Amniotic stem cell (primary cell): ENCODE measurements at regions not wholly inside any gene's neighbourhood (a gene's known extent, or its start where the extent isn't known, plus 50 kb on each side); places are given as distances from the start of the nearest gene placed in this dataset.
A peak's percentile ranks its signal among the peaks of the same experiment; 100 is the strongest.

Experiments
- DNase-seq: peaks from one replicate; lab custom pipeline; 2025; lab: John Stamatoyannopoulos, UW

GRCh38 chr1:98330224-98330623, 331.3 kb upstream of the SNX7 start:
- no peak for DNase-seq

- DNase-seq = no peak
Observed at GRCh38 chr1:98328855-98329254, 332.7 kb upstream of the SNX7 start.

DNA sequence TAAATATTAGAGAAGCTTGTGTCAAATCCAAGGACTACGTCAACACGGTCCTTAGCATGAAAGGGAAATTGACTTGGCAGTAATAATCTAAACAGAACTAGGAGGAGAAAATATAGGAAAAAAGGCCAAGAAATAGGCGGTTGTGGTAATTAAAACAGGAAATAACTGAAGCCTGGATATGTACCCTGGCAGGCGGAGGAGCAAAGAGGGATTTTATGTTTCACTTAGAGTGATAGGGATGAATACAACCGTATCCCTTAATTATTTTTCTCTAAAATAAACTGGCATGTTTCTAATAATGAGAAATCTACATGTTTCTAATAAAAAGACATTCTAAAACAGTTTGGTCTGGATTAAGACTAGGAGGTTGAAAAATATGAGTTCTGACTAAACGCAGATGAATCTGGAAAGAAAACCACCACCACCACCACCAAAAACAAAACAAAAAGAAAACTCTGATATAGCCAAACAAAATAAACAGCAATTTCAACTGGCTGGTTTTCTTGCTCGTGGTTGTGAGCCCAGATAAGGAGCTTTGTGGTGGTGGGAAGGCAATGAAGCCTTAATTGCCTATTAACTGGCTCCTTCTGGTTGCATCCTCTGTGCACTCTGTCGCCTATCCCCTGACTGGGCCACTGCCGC, 334.2 kb upstream of the SNX7 start:
- no peak for DNase-seq

DNA sequence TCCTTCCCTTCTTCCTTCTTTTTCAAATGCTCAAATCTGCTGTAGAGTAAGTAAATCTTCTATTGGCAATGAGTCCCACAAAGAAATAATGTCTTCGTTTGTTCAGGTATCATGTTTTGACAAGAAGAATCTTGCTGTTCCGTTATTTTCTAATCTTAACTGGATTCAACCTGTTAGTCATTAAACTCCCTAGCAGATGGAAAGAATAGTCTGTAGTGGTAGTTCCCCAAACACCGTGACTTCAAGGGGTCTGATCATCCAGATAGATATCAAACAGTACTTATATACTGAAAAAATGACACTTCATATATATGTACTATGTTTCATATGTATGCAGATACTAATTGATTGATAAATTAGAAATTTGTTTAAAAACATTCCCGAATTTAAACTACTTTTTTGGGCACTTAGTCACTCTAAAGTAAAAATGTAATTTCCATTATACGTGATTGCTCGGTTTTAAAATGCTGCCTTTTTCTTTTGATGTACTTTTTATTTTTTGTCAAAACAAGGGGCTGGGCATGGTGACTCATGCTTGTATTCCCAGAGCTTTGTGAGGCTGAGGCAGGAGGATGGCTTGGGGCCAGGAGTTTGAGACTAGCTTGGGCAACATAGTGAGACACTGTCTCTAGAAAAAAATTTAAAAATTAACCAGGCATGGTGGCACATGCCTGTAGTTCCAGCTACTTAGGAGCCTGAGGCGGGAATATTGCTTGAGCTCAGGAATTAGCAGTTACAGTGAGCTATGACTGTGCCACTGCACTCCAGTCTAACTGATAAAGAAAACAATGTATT, 335.7 kb upstream of the SNX7 start:
- peak; percentile 67 for DNase-seq

- DNase-seq = peak; percentile 64
Observed at GRCh38 chr1:98323906-98324358, 337.6 kb upstream of the SNX7 start.

DNA sequence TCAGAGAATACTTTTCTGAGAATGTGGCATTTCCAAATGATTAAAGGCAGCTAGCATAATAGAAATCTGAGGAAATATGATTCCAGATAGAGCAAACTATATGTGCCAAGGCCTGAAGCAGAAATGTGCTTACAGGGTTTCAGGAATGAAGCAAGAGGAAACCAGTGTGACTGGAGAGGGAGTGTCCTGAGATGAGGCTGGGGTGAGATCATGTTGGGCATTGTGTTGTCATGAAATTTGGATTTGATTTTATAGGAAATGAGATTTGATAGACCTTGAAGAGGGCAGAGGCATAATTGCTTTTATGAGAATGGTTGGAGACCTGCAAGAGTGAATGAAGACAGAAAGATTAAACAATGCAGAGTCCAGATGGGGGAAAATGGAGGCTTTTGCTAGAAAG, 338.1 kb upstream of the SNX7 start:
- DNase-seq = peak; percentile 67

DNA sequence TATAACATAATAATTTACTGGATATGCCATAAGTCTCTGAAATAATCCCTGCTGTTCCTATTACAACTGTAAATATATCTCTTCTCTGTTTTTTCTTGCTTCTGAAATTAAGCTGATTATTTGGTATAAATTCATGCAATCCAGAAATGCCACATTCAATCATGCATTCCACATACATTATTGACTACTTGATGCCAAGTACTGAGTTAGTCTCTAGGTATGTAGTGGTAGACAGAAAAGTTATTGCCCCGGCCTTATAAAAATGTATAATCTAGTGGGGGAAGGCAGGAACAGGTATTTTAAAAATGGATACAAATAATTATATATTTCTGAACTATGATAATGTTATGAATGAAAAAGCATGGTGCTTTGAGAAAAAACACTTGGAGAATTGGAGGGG, 338.6 kb upstream of the SNX7 start:
- DNase-seq = no peak

- DNase-seq = no peak
Observed at GRCh38 chr1:98322086-98322485, 339.4 kb upstream of the SNX7 start.

DNA sequence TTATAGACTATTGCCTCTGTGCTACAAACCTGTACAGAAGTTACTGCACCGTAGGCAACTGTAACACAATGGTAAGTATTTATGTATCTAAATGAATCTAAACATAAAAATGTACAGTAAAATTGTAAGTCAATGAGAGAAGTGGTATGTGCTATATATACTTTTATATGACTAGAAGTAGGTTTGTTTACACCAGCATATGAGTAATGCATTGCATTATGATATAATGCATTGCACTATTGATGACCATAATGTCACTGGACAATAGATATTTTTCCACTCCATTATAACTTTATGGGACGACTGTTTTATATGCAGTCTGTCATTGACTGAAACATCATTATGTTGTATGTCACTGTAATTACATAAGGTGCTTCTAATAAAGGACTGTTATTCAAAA, 340.3 kb upstream of the SNX7 start:
- no peak for DNase-seq

DNA sequence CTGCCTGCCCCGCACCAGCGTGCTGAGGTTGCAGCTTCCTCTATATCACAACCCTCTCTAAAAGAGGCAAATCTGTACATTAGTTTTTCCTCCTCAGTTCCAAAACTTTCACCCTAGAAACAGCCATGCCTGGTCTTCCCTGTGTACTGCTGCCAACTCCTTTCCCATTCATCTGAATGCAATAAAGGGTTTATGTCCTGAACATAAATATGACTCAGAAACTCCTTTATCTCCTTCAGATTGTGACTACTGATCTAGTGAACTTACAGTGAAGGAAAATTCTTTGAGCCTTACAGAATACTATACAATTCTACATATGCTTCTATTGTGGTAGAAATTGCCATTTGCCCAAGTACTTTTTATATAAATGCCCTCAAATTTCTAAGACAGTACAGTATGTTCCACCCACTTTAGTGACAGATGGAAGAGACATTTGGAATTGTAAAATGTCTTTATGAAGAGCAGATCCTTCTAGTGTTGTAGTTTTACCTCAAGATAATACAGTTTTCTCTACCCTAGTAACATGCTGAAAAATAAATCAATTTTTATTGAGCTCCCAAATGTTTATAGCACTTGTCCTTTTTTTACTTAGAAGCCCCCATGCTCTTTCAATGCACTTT, 345.1 kb upstream of the SNX7 start:
- DNase-seq = peak; percentile 40

DNA sequence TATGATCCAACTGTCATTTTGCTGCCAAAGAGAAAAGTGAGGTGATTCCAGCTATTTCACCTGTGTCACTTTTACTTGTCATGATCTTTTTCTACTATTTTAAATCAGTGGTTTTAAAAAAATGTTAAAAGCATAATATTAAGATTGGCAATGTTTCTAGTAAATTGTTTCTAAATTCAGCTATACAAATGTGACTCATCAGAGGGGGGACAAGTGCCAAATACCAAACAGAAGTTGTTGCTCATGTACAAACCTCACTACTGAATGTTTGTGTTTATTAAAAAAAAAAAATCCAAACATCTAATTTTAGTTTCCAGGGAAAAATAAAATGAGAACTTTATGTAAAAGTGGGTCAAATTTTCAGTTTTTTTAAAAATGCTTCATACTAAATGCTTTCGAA, 346.2 kb upstream of the SNX7 start:
- DNase-seq = no peak

DNA sequence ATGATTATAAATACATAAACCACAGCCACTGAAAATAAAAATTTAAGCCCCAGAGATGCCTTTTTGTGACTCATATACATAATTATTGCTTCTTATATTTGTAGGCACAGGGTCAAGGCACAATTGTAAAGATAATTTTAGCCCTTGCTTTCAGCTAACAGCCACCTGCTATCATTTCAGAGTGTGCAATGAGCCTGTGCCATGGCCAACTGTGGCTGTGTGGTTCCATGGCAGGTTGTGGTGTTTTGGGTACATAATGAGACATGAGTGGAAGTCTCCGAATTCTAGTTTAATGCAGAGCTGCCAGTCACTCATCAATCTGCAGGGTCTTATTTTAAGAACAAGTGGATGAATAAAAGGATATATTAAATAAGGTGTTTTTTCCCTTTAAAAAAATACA, 346.9 kb upstream of the SNX7 start:
- DNase-seq = no peak

DNA sequence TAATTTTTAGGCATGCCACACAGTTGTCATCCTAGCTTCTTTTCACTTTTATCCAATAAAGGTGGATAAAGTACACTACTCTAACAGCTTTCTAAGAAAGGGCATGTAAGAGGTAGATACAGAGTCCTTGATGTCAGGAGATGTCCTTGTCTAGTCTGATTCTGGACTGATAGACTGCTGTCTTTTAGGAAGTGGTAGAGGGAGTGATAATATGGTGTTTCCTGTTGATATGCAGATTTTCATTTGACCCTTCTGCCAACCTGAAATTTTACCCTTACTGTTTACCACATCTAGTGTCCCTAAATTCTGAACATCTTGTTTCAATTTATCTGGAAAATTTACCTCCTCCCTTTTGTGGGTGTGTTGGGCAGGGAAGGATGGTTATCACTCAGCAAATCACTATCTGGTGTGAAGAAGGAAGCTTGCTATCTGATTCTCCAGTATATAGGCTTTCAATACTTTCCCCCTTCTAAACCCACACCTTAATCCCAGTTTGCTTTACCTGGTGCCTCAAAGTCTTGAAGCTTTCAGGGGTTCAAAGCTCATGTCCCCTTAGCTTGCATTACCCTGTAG, 354.9 kb upstream of the SNX7 start:
- DNase-seq = no peak

DNA sequence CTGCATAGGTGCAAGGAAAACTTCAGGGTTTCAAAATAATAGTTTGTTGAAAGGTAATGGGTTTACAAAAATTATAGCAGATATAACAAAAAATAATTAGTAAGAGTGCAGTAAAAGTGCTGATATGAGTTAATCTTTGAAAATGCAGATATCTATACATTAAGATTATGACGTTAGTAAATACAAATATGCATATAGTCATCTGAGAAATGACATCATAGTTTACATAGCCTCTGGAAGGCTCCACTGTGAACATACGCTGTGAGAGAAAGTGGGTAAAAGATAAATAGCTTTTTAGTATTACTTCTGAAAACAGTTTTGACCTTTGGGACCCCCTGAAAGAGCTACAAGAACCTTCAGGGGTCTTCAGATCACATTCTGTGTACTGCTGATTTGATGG, 356.2 kb upstream of the SNX7 start:
- no peak for DNase-seq

DNA sequence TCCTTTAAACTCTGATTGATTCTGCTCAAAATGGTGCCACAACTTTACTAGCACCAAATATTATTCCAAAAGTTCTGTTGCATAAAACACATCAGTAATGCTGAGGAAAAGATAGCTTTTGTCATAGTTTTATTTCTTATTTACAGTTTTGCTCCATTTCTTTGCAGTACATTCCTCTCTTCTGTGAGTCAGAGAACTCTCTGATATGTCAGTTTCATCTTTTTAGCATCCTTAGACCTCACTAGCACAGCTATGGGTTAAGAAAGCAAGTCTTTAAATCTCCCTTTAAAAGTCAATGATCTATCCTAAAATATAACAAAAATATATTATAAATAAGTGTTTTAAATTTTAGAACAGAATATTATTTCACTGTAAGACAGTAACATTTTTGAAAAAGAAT, 356.6 kb upstream of the SNX7 start:
- no peak for DNase-seq

DNA sequence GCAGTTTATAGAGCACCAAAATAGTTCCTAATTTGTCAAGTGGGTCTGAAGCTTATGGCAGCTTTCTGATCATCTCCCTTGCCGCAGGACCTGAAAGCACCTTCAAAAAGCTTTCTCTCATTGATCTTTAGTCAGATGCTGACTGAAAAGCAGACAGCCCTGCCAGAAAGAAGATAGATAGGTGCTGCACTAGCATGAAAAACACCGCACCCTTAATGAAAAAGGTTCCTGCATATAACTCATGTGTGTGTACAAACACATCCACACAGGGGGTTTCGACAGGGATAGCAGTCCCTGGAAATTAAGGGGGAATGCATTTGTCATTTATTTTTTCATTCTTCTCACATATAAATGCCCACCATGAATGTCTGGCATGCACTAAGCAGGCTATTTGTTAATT, 361.7 kb upstream of the SNX7 start:
- no peak for DNase-seq

GRCh38 chr1:98299313-98299712, 362.2 kb upstream of the SNX7 start:
- DNase-seq = no peak

- DNase-seq = no peak
Observed at GRCh38 chr1:98298319-98298718, 363.2 kb upstream of the SNX7 start.

DNA sequence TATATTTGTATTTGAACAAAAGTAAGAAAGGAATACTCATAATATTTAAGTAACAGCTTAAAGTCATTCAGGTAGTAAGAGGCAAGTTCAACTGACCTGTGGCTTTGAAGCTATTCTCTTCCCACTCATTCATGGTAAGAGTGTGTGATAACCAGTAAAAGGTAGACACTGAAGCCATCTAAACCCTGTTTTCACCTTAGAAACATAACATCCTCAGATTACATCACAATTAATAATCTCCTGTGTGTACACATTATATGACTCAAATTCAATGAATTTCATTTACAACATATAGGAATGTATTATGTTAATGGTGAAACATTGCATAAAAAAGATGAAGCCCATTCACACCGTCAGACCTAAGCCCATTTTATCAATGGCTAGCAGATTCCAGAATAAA, 364.8 kb upstream of the SNX7 start:
- no peak for DNase-seq

DNA sequence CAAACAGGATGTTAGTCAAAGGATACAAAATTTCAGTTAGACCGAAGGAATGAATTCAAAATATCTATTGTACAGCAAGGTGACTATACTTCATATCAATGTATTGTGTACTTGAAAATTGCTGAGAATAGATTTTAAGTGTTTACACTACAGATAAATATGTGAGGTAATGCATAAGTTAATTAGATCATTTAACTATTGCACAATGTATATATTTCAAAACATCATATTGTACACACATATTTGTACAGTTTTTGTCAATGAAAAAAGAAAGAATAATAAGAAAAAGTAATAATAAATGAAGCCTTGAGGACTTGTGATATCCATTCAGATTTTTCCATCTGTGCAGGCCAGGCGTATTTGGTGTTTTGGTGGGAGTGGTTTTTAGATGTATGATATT, 367.4 kb upstream of the SNX7 start:
- no peak for DNase-seq

GRCh38 chr1:98292994-98293393, 368.5 kb upstream of the SNX7 start:
- no peak for DNase-seq

- no peak for DNase-seq
Observed at GRCh38 chr1:98289311-98289710, 368.5 kb upstream of the DPYD start.

- DNase-seq = no peak
Observed at GRCh38 chr1:98288494-98288893, 367.7 kb upstream of the DPYD start.
